HPDE6-E6E7 (cell line): ENCODE measurements at regions not wholly inside any gene's neighbourhood (a gene's known extent, or its start where the extent isn't known, plus 50 kb on each side); places are given as distances from the start of the nearest gene placed in this dataset.
A peak's percentile ranks its signal among the peaks of the same experiment; 100 is the strongest.

Source experiments
- DNase-seq: peaks from one replicate; pipeline ENCODE4 v3.0.0; 2011; ENCODE audit warnings: missing footprints; ENCODE audit errors: extremely low spot score

DNA sequence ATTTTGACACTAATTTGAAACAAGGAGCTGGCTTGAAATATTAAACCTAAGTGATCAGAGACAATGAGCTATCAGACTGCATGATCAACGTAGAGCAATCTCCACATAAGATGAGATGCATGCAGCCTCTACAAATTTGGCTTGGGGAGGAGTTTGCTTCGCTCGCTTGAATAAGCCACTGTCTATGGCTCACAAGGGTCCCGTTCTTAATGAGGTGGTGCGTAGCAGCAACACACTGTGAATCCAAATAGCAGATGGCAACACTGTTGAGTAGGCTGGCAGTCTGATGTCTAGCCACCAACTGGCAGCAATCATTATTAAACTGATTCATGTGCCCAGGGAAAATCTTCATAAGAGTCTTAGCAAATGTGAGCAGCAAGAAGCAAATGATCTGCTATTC lies 125.4 kb upstream of the CCDC54 start:
- no peak for DNase-seq

DNA sequence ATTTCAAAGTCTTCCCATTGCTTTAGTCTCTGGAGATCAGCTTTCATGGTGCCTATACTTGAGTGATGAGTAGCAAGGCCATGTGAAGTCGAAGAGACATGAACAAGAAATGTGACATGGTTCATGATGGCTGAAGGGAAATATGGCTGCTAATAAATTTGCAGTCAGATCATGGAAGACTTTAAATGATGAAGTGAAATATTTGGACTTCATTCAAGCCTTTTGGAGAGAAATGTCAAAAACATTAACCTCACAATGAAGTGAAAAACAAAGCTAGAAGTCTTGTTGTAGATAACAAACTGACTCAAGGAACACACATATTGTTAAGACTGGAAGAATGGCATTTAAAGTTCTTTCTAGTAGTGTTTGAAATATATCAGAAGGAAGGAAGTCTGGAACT lies 120.3 kb upstream of the CCDC54 start:
- no peak for DNase-seq

DNA sequence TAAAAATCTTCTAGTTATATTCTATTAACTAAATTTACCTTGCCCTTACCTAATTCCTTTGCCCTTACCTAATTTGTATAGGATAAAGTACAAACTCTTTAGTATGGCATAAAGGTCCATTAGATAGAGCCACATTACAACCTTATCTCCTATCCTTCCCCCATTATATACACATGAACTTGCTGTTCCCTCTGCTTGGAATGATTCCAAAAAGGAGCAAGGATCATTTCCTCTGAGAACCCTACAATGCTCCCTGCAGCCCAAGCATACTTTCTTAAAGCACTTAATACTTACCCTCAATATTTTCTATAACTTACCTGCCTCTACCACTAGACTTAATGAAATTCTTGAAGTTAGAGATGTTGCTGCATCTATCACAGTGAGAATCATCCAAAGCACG lies 118.9 kb upstream of the CCDC54 start:
- DNase-seq, result no peak

DNA sequence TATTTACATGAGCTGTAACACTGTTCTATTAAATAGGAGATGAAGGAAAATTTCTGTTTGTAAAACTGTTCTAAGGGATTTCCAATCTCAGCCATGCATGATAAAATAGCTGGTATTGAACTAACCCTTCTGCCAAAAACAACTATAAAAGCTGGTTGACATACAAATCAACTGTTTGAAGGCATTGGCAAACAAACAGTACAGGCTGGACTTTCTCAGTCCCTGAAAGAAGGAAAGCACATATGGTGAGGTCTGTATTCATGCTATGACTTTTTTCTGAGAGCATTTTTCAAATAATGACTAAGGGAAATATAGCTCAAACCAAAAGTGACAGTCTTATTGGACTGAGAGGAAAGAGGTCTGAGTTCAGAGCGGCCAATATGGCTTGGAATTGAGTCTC lies 117.0 kb upstream of the CCDC54 start:
- DNase-seq, result no peak

DNA sequence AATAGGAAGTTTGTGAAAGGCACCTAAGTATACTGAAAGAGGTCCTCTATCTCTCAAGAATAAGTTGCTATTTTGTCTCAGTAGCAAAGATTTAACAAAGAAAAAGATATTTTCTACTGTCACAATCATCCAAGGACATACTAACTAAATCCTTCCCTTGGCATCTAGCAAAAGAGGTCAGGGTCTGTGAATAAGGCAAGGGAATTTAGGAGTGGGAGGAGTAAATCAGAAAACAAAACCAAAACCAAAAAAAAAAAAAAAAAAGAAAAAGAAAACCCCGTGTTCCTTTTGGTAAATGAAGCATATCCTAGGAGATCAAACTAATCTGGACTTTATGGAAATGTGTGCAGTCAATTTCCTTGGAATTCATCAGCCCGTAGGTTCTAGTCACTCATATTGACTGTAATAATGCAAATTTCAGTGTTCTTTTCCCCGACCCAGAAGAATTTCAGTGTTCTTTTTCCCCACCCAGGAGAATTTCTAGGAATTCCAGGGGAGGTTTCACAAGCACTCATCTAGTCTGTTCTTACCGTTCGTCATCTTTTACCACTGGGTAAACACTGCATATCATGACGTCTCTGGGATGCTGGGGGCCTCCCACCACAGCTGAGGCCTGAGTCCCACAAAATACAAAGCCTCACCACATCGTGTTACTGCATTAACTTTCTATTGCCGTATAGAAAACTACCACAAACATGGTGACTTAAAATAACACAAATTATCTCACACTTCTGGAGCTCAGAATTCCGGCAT lies 113.8 kb upstream of the CCDC54 start:
- no peak for DNase-seq

DNA sequence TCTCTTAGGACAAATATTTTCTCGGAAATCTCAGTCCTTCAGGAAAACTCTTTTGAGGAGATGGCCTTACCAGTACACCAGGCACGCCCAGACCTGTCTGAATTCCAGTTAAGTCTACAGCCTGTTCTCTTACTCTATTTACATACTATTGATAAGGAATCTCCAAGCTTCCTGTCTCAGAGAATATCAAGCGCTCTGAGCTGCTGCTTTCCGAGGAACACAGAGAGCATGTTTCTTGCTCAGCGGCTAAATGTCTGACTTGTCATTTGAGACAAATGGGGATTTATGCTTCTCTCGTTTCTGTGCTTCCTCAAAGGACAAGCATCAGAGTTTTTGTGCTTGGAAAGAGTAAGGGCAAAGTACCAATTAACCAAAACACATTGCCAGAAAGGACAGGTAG lies 112.4 kb upstream of the CCDC54 start:
- DNase-seq, result peak; percentile 25

DNA sequence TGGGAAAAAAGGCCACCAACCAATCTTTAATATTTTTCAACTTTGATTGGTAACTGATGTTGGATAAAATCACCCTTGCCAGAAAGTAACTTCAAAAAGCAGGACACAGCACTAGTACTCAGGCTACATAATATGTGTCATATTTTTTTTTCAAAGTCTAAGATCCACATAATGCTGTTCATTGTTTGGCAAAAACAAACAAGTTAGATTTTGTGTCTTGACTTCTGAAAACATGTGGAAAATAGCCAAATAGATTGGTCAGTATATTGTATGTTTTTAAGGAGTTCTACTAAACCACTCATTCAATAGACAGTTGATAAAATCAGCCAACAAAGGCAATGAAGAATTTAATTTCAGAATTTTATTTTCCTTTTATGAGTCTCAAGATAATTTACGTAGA lies 111.7 kb upstream of the CCDC54 start:
- no peak for DNase-seq

DNA sequence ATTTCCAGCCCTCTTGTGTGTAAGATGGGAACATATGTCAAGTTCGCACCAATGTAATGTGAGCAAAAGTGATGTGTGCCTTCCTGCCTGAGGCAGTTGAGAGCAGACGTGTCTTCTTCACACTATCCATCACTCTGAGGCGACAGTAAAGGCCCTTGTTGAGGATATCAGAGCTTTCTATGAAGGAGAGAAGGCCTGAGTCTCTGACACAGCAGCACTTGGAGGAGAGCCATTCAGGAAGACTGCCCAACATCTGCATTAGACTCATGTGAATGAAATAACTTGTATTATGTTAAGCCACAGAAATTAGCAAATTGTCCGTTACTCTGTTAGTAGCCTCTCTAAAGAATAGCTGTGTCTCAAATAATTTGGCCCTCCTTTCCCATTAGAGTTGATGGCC lies 108.8 kb upstream of the CCDC54 start:
- no peak for DNase-seq

DNA sequence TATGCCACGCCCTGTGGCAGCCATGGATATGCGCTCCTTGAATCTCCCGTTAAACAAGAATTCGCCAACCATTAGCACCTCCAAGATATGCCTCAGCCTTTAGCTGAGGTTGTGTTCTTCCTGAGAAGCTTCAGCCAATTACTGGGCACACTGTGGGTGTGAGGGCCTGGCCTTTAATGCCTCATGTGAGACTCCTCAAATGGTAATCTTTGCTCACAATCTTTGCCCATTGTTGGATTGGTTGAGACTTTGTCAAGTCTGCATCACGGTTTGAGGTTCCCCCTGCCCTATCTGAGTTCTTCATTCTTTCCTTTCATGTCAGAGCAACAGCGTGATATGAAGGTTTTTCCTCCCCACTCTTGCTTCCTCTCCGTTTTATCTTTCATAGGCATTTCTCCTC lies 108.1 kb upstream of the CCDC54 start:
- DNase-seq, result no peak

DNA sequence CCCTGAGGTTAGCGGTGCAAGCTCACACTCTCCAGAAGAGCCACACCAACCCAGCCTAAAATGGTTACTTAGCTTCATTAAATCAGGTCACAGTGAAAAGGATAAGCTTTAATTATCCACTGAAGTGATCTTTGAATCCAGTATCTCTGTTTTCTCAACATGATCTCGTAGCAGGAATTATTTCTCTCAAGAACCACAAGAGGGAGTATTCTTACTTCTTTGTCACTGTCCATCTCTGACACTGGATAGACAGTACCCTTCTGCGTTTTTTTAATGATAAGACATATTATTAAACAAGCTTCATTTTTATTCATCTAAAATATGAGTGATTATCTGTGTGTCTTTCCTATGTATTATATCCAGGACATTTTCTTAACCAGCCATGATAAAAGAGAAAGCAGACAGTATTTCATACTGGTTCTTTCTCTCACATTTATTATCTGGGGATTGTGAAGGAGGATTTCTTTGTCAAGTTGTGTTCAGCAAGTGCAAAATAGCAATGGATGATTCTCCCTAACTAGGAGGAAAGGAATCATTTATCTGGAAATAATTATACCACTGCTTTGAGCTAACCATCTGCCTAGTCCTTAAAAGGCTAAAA lies 105.4 kb upstream of the CCDC54 start:
- peak; percentile 23 for DNase-seq

DNA sequence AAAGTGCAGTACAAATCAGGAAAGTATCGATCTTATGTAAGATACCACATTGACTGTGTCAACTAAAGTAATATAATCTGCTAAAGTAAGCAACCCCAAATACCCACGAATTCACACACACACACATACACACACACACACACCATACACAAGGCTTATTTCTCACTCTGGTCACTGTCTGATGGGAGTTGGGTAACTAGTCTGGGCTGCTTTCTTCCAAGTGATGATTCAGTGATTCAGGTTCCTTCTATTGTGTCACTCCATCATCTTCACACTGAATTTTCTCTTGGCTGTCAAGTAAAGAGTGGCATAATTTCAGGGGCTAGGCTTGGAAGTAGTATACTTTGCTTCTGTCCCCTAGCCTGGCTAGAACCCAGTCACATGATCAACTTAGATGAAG lies 104.8 kb upstream of the CCDC54 start:
- DNase-seq, result no peak

DNA sequence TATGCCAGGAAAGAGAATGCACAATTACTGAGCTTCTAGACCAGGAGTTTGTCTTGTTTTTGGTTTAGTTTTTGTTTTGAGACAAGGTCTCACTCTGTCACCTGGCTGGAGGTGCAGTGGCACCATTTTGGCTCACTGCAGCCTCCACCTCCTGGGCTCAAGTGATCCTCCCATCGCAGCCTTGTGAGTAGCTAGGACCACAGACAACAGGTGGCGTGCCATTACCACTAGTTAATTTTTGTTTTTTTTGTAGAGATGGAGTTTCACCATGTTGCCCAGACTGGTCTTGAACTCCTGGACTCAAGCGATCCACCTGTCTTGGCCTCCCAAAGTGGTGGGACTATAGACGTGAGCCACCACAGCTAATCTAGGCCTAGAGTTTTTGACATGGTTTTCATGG lies 104.4 kb upstream of the CCDC54 start:
- no peak for DNase-seq

DNA sequence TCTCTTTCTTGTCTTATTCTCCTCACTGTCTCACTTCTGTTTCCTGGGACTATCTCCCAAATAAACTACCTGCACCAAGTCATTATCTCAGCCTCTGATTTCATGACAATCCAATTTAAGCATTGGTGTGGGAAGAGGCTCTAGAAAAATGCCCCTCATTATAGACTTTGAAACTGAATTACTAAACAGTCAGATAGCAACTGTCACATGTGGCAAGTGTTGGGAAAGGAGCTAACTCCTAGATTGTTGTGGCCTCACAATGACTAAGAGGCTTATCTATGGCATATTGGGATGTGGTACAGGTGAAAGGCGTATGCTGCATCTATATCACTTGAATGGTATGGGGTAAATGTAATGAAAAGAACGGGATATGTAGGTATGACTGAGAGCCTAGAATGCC lies 103.5 kb upstream of the CCDC54 start:
- no peak for DNase-seq

DNA sequence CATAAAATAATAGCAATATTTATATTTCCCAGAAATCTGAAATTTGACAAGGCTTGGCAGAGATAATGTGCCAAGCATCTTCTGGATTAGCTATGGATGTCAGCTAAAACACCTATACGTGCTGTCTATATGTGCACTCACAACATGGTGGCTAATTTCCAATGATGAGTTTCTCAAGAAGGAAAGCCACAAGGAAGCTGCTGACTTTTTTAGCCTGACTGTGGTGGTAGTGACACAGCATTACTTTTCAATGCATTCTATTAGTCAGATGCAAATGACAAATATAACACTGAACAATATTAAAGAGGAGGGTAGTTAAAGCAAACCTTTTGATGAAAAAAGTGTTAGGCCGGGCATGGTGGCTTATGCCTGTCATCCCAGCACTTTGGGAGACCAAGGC lies 101.7 kb upstream of the CCDC54 start:
- DNase-seq, result no peak

DNA sequence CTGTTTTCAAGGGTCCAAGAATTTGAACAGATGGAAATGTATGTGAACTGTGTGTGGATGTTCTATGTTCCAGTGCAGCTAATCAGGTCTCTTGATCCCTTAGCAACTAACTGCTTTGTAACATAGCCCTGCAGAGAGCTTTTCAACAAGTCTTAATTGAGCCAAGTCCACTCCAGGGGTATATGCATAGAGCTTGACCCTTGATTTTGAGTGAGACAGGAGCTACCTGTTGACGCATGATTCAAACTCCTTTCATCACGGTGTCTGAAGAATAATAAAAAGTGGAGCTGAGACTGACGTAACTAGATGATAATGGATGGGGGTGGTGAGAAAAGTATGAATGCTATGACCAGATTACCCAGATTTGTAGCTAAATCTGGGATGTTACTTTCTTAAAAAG lies 93.3 kb upstream of the CCDC54 start:
- DNase-seq, result no peak

DNA sequence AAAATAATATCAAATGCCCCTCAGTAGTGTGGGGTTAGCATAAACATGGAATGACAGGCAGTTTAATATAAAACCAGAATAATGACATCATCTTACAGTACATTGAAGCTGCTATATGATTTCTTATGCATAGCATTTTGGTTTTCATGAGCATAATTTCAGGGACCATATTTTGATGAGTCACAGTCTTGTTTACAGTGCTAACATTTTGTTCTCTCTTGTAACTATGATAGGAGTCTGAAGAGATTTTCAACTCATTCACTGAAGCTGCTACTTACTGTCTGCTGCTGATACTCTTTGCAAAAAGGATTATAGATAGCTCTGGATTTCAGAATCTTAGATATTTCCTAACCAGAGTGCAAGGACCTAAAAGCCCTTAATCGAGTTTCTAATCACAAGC lies 92.6 kb upstream of the CCDC54 start:
- DNase-seq, result no peak

DNA sequence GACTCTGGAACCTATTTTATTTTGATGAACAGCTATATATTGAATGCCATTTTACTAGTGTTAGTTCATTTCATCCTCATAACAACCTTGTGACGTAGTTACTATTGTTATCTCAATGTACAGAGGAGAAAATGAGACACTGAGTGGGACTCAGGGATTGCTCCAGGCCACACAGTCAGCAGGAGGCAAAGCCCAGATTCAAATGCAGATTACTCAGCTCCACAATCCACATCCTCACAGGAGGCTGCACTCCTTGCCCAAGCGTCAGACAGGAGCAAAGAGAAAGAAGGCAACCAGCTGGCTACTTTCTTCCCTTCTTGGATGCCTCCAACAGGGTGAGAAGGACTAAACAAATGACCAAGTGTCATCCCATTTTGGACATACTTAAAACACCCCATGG lies 92.0 kb upstream of the CCDC54 start:
- DNase-seq, result no peak

DNA sequence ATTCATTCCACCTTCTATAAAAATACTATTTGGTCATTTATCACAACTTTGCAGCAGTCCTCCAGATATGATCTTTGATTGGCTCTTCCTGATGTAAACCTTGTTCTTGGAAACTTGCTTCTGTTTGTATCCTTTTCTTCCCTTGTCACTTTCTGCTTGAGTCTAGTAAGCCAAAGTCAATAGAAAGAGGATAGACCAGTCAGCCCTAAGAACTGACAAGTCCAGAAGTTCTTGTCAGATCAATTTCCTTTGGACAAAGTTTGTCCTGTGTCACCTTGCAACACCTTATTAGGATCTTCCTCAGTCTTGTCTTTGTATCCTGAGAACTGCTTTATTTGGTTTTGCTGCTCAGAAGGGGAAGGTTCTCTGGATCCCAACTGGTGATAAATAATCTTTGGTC lies 87.9 kb upstream of the CCDC54 start:
- DNase-seq, result no peak

DNA sequence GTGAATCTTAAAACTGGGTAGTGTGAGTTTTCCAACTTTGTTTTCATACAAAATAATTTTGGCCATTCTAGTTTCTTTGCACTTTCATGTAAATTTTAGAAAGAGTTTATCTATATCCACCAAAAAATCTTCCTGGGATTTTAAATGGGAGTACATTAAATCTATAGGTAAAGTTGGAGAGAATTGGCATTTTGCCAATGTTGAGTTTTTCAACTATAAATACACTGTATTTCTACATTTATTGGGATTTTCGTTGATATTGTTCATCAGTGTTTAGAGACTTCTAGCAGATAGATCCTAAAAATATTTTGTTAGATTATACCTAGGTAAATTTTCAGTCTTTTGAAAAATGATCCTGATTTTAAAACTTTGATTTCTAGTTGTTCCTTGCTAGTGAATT lies 83.1 kb upstream of the CCDC54 start:
- DNase-seq, result no peak

DNA sequence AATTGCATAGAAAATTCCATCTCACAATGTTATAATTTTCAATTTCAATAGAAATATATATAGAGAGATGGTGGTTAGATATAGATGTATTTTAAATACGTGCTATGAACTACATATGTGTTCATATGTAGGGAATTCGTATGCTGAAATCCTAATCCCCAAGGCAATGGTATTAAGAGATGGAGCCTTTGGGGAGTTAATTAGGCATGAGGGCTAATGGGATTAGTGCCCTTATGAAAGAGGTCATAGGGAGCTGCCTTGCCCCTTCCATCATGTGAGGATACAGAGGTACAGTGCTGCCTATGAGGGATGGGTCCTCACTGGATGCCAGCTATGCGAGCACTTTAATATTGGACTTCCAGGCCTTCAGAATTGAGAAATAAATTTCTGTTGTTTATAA lies 79.6 kb upstream of the CCDC54 start:
- DNase-seq, result no peak

DNA sequence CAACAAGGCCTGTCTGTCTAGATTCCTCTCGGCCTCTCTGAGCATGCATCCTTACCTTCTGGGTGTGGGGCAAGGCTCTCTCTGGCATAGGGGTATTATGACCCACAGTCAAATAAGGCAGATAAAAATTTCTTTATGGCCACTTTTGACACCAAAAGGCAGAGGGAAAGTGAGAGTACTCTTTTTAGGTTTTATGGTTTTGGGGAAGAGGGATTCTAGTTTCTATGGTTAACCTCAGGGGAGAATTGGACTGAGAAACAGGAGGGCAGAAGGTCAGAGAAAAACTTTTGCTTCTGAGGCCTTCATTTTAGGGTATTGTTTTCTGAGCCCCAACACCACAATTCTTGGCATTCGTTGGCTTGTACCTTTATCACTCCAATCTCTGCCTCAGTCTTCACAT lies 70.0 kb upstream of the CCDC54 start:
- DNase-seq, result no peak

DNA sequence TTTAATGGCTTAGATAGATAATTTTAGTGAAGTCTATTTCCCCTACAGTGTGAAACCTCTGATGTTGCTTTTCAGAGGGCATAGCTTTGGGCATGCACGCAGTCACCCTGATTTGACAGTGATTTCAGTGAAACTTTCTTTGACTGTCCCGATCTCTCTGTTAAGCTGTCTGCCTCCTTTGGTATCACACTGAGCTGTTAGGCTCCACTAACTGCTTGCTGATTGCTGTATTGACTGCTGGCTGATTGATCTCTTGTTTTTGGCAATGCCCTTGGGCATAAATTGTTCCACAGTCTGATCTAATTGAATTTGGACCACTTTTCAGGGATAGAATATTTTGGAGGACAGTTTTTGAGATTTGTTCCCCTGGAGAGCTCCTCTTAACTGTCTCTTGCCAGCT lies 68.5 kb upstream of the CCDC54 start:
- DNase-seq, result no peak

DNA sequence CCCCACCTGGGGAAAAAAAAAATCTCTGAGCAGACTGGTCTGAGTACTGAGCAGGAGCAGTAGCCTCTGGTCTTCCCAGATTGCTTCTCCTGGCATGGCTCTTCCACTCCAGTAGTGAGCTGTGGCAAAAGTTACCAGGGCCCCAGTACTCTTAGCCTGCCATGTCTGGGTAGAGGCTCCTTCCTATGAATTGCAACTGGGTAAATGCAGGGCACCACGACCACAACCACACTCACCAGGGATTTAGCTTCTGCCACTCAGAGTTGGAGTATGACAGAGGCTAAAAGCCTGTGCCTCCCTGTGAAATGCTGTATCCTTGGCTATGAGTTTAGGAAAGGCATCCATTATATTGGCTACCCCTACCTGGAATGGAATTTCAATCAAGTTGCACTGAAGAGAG lies 67.9 kb upstream of the CCDC54 start:
- DNase-seq, result no peak

DNA sequence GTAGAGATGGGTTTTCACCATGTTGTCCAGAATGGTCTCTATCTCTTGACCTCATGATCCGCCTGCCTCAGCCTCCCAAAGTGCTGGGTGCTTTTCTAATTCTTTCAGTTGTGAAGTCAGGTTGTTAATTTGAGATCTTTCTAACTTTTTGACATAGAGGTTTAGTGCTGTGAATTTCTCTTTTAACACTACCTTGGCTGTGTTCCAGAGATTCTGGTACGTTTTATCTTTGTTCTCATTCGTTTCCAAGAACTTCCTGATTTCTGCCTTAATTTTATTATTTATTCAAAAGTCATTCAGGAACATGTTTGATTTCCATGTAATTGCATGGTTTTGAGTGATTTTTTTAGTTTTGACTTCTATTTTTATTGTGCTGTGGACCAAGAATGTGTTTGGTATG lies 63.5 kb upstream of the CCDC54 start:
- no peak for DNase-seq
